ENCODE measurements at regions not wholly inside any gene's neighbourhood (a gene's known extent, or its start where the extent isn't known, plus 50 kb on each side); places are given as distances from the start of the nearest gene placed in this dataset.
A peak's percentile ranks its signal among the peaks of the same experiment; 100 is the strongest.

DNA sequence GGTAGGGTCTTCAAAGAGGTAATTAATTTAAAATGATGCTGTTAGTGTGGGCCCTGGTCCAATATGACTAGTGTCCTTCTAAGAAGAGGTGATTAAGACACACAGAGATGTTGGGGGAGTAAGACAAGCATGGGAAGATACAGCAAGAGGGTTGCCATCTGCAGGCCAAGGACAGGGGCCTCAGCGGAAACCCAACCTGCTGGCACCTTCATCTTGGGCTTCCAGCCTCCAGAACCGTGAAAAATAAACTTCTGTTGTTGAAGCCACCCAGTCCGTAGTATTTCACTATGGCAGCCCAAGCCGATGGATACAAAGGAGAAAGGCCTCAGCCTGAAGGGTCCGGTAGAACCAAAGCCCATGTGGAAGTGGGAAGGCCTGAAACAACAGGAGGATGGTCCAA lies 161.7 kb upstream of the UBE2E1 start:
- Mint-ChIP-seq H3K27ac (no peak overlapping the region), H3K4me1 (peaks cover 5% of the 10 kb centered on the region), H3K9me3 (peaks cover 0 to 16% of the 10 kb centered on the region in 2 donors), H3K4me3 (no peak overlapping the region), H3K27me3 (no peaks in the 10 kb centered on the region)
- no peak for DNase-seq
- ATAC-seq: no peak

GRCh38 chr3:23644676-23645075 lies 161.1 kb upstream of the UBE2E1 start:
- ATAC-seq (no peak), DNase-seq (no peak)
- no peaks in the 10 kb centered on the region for H3K27me3 Mint-ChIP-seq
- peaks cover 0 to 16% of the 10 kb centered on the region in 2 donors for H3K9me3 Mint-ChIP-seq
- no peak overlapping the region for H3K27ac Mint-ChIP-seq
- H3K4me1 Mint-ChIP-seq: peaks cover 8% of the 10 kb centered on the region
- no peak overlapping the region for H3K4me3 Mint-ChIP-seq

DNA sequence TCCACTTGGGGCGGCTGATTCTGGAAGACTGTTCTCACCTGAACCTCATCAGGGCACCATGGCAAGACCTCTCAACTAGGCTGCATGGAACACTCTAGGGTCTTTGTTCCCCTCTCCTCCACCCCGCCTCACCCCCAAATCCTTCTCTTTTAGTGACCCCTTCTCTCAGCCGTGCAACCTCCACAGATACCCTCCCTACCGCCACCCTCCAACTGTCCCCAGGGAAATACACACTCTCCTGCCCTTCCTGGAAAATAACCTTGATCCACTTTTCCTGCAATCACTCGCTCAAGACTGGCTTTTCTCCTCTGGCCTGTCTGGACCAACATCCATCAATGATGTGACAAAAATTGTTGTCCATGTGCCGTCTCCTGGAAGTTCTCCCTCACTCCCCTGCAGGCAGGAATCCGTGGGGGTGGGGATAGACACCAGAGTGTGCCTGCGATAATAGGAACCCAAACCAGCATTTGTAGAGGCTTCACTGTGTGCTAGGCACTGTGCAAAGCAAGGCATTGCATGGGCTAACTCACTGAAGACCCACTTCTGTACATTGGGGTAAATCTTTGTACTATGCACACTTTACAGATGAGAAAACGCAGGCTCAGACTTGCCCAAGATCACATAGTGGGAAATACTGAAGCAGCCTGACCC lies 160.1 kb upstream of the UBE2E1 start:
- no peak overlapping the region for H3K27ac Mint-ChIP-seq
- peaks cover 0 to 16% of the 10 kb centered on the region in 2 donors for H3K9me3 Mint-ChIP-seq
- no peak for DNase-seq

GRCh38 chr3:23646184-23646920 lies 159.4 kb upstream of the UBE2E1 start:
- DNase-seq (no peak), ATAC-seq (no peak)
- Mint-ChIP-seq H3K27me3 (no peaks in the 10 kb centered on the region), H3K27ac (no peak overlapping the region), H3K4me3 (no peak overlapping the region), H3K9me3 (peaks cover 0 to 16% of the 10 kb centered on the region in 2 donors), H3K4me1 (peaks cover 8% of the 10 kb centered on the region)

More for the DNA sequence above, 160.1 kb upstream of the UBE2E1 start:
- peaks cover 8% of the 10 kb centered on the region for H3K4me1 Mint-ChIP-seq
- no peaks in the 10 kb centered on the region for H3K27me3 Mint-ChIP-seq
- no peak for ATAC-seq
- no peak overlapping the region for H3K4me3 Mint-ChIP-seq

DNA sequence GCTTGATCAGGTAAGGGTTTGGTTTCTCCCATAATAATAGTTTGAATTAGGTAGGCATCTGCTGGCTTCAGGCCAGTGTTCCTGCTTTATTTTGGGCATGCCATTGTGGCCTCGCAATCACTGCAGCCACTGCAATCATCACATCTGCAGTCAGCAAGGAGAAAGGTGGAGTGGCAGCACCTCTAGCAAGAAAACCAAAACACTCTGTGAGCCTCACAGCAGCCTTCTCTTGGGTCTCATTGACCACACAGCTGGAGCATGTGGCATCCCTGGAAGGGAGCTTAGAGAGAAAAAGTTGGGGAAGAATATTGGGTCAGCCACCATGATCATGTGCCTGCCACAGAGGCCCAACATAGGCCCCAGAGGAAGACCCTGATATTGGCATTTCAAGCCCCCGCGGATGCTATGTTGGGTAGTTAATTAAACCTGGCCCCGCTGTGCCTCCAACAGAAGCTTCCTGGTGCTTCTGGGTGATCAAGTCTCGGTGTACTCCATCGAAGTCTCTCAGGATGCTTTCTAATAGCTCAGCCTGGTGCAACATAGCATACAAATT lies 158.0 kb upstream of the UBE2E1 start:
- Mint-ChIP-seq H3K4me1 (peaks cover 8% of the 10 kb centered on the region), H3K27me3 (no peaks in the 10 kb centered on the region), H3K4me3 (no peak overlapping the region), H3K27ac (no peak overlapping the region), H3K9me3 (peaks cover 0 to 14% of the 10 kb centered on the region in 2 donors)
- ATAC-seq (no peak), DNase-seq (no peak)

DNA sequence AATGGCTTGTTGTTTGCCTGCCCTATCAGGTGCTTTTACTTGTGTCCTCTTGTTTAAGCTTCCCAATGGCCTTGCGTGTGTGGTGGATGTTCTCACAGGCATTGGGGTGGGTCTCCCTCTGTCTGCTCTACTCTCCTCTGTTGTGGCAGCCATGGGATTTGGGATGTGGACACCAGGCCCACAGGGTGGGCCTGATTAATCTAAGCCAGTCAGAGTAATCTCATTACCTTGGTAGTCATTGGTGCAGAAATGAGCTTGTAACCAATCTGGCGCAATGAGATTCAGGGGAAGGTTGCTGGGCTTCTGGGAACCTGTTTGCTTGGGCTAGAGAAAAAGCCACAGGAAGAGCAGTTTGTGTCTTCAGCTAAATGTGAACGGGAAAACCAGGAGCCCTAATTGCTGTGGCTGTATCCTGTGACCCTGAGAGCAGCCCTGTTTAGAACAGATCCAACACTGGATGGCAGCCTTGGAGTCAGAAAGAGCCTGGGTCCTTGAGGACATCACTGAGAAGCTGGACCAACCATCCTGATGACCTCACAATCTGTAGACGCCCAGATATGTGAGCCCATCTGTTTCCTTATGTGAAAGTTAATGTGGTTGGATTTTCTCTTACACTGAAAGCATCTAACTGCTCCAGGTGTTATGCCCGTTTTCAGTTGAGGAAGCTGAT lies 157.3 kb upstream of the UBE2E1 start:
- ATAC-seq (no peak), DNase-seq (no peak)
- H3K27ac Mint-ChIP-seq: peak overlapping the region in 1 of 2 donors; percentile 19
- H3K9me3 Mint-ChIP-seq: peaks cover 0 to 7% of the 10 kb centered on the region in 2 donors
- H3K27me3 Mint-ChIP-seq: no peaks in the 10 kb centered on the region
- H3K4me3 Mint-ChIP-seq: no peak overlapping the region
- H3K4me1 Mint-ChIP-seq: peaks cover 10% of the 10 kb centered on the region

DNA sequence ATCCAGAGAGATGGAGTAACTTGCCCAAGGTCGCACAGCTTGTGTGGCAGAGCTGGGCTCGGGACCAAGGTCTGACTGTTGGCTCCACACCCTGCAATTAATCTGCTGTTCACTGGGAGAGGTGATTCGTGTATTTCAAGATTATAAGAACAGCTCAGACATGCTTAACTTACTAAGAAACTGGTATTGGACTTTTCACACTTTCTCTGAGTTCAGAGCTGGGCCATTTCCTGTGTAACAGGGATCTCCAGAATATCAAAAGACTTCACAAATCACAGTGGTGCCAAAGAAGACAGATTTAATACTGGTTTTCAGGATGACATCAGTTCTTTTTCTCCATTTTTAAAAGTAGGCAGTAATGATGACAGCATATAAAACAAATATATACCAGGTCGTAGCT lies 156.8 kb upstream of the UBE2E1 start:
- DNase-seq (no peak), ATAC-seq (no peak)
- Mint-ChIP-seq H3K9me3 (peaks cover 0 to 1% of the 10 kb centered on the region in 2 donors), H3K4me1 (peaks cover 15% of the 10 kb centered on the region), H3K4me3 (no peak overlapping the region), H3K27me3 (no peaks in the 10 kb centered on the region), H3K27ac (no peak overlapping the region)

DNA sequence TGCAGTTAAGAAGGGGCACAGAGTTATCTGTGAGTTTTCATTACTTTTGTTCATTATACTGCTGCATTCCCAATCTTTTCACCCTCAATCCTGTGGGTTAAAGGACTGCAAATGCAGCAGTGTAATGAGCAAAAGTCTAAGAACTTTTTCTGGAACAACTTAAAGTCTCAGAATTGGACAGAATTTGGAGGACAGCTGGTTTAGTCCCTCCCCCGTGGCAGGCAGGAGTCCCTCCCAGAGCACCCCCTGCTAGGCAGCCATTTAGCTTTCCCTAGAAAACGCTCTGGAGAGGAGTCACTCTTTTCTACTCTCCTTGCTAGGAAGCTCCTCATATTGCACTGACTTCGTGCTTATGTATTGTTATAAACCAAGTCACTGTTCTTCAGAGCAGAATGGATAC lies 156.3 kb upstream of the UBE2E1 start:
- peaks cover 20% of the 10 kb centered on the region for H3K4me1 Mint-ChIP-seq
- no peak overlapping the region for H3K4me3 Mint-ChIP-seq
- no peak overlapping the region for H3K27ac Mint-ChIP-seq

GRCh38 chr3:23650371-23651140 lies 155.2 kb upstream of the UBE2E1 start:
- DNase-seq: no peak
- H3K27me3 Mint-ChIP-seq: no peaks in the 10 kb centered on the region
- no peak overlapping the region for H3K27ac Mint-ChIP-seq
- no peak overlapping the region for H3K4me3 Mint-ChIP-seq
- no peak for ATAC-seq
- peaks cover 5 to 9% of the 10 kb centered on the region in 2 donors for H3K9me3 Mint-ChIP-seq
- peaks cover 24% of the 10 kb centered on the region for H3K4me1 Mint-ChIP-seq

More for the DNA sequence above, 156.3 kb upstream of the UBE2E1 start:
- no peak for DNase-seq
- Mint-ChIP-seq H3K27me3 (no peaks in the 10 kb centered on the region), H3K9me3 (peaks cover under 1 to 3% of the 10 kb centered on the region in 2 donors)
- ATAC-seq: no peak

- Mint-ChIP-seq H3K9me3 (peaks cover 9 to 22% of the 10 kb centered on the region in 2 donors), H3K4me3 (peak overlapping the region in 1 of 2 donors; percentile 16), H3K4me1 (peaks cover 21% of the 10 kb centered on the region), H3K27ac (peak overlapping the region in 1 of 2 donors; percentile 1), H3K27me3 (no peaks in the 10 kb centered on the region)
- DNase-seq (no peak), ATAC-seq (no peak)
These were observed 151.9 kb upstream of the UBE2E1 start for GRCh38 chr3:23653647-23654525.

DNA sequence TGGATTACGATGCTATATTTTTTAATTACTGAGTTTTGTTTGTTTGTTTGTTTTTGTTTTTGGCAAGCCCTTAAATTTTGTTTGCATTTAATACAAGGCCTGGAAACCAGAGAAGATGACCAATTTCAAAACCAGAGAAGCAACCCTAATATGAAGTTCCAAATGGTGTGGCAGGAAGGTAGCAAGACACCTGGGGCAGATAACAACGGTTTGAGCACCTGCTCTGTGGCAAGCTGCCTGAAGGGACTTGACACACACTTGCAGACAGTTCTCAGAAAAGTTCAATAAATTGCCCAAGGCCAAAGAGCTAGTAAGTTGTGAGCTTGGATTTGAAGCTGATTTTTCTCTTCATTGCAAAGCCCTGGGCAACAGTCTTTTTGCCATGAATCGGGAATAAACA lies 151.2 kb upstream of the UBE2E1 start:
- peaks cover 16% of the 10 kb centered on the region for H3K4me1 Mint-ChIP-seq
- H3K9me3 Mint-ChIP-seq: peaks cover 9 to 22% of the 10 kb centered on the region in 2 donors
- peaks cover 1% of the 10 kb centered on the region for H3K27me3 Mint-ChIP-seq
- H3K27ac Mint-ChIP-seq: no peak overlapping the region
- ATAC-seq: no peak
- H3K4me3 Mint-ChIP-seq: no peak overlapping the region
- DNase-seq: no peak

DNA sequence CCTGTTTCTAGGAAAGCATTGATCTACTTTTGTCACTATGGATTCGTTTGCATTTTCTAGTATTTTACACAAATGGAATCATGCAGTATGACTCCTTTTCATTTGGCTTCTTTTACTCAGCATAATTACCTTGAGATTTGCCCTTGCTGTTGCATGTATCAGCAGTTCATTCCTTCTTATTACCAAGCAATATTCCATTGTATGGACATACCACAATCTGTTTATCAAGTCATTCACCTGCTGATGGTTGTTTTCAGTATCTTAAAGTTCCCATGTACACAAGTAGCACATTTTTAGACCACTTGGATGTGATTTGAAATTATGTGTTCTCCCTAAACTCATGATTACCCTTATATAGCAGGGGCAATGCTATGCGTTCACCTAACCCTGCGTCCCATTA lies 150.0 kb upstream of the UBE2E1 start:
- Mint-ChIP-seq H3K27me3 (peaks cover 8% of the 10 kb centered on the region), H3K9me3 (peaks cover 9 to 22% of the 10 kb centered on the region in 2 donors), H3K4me1 (peaks cover 16% of the 10 kb centered on the region), H3K4me3 (no peak overlapping the region), H3K27ac (no peak overlapping the region)
- DNase-seq (no peak), ATAC-seq (no peak)

DNA sequence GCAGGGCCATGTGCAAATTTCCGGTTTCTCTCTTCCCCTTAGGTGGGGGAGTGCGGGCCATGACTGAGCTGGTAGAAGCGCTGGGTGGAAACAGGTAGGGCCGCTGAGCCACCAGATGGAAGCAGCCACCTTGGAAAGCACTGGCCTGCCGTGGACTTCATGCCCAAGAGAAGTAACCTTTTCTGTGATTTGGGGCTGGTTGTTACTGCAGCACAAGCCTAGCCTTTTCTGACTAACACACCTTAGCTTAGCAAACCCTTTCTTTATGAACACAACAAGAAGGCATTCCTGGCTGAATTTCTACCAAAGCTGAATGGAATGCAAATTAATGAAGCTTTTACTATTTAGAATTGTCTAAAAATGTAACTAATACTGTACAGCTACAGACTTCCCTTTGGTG lies 149.6 kb upstream of the UBE2E1 start:
- Mint-ChIP-seq H3K4me3 (no peak overlapping the region), H3K27me3 (peaks cover 8% of the 10 kb centered on the region), H3K27ac (no peak overlapping the region), H3K4me1 (peaks cover 16% of the 10 kb centered on the region), H3K9me3 (peaks cover 9 to 22% of the 10 kb centered on the region in 2 donors)
- ATAC-seq: no peak
- no peak for DNase-seq

GRCh38 chr3:23656821-23657220 lies 148.9 kb upstream of the UBE2E1 start:
- DNase-seq (no peak), ATAC-seq (no peak)
- H3K27me3 Mint-ChIP-seq: peaks cover 8% of the 10 kb centered on the region
- no peak overlapping the region for H3K4me3 Mint-ChIP-seq
- no peak overlapping the region for H3K27ac Mint-ChIP-seq
- peaks cover 16% of the 10 kb centered on the region for H3K4me1 Mint-ChIP-seq
- peaks cover 9 to 22% of the 10 kb centered on the region in 2 donors for H3K9me3 Mint-ChIP-seq

All from stimulated activated naive CD8-positive, alpha-beta T cell treated with anti-CD3 and anti-CD28 coated beads, Interleukin-15, amount 100 ng/mL, for 72 hours (primary cell).